Chondrocyte (in vitro differentiated cells): ENCODE measurements at regions not wholly inside any gene's neighbourhood (a gene's known extent, or its start where the extent isn't known, plus 50 kb on each side); places are given as distances from the start of the nearest gene placed in this dataset.
"Not testable (repeated sequence)": the region's sequence is repeated elsewhere in the genome, so short reads cannot be mapped to it uniquely, and the experiment has no call there.

ENCODE experiments used
- DNase-seq: peaks from one replicate; pipeline ENCODE4 v3.0.0; 2021; ENCODE audit warnings: mixed read lengths, low spot score
- H3K27ac Mint-ChIP-seq: one replicate; pipeline ENCODE4 v1.8.0; 2021; ENCODE audit warnings: mild to moderate bottlenecking, moderate library complexity, mixed read lengths; ENCODE audit not compliant: unreplicated experiment
- H3K27me3 Mint-ChIP-seq: 2 replicates; pipeline ENCODE4 v1.8.0; 2021; ENCODE audit warnings: low read depth, mixed read lengths
- H3K36me3 Mint-ChIP-seq: 2 replicates; pipeline ENCODE4 v1.8.0; 2021; ENCODE audit warnings: low read depth, mixed read lengths
- H3K4me1 Mint-ChIP-seq: 2 replicates; pipeline ENCODE4 v1.8.0; 2021; ENCODE audit warnings: low read depth, mild to moderate bottlenecking, mixed read lengths
- H3K4me3 Mint-ChIP-seq: one replicate; pipeline ENCODE4 v1.8.0; 2021; ENCODE audit warnings: mild to moderate bottlenecking, moderate library complexity, mixed read lengths; ENCODE audit not compliant: unreplicated experiment
- H3K9me3 Mint-ChIP-seq: 2 replicates; pipeline ENCODE4 v1.8.0; 2021; ENCODE audit warnings: low read depth, mixed read lengths
- TF ChIP-seq, protein P1 (sequence below): fragments of 200-600 bp; sonication (generic); IDR thresholded peaks from 2 replicates; pipeline ENCODE4 v1.5.0; 2021; ENCODE audit warnings: antibody characterized with exemption, mild to moderate bottlenecking, moderate library complexity

DNA sequence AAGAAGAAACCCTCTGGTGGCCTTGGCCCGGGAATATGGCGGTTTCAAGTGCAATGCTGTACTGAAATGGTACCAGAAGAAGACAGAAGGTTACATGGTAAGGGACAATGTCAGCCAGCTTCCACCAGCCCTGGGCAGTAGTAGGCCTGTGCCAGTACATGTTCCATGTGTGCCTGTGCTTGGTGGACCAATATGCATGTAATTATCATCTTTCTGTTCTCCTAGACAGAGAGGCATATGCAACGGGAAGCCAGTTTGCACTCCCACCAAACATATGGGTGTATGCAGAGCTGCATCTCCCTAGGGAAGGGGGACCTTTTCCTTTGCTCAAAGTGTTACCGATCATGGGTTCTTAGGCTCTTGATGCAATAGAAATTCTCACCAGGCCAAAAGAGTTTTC, 80.9 kb upstream of the ADORA2B start:
- peaks cover 11% of the 10 kb centered on the region for H3K9me3 Mint-ChIP-seq
- H3K27ac Mint-ChIP-seq, H3K4me1 Mint-ChIP-seq, H3K27me3 Mint-ChIP-seq, DNase-seq, H3K36me3 Mint-ChIP-seq, H3K4me3 Mint-ChIP-seq: not testable (repeated sequence)

DNA sequence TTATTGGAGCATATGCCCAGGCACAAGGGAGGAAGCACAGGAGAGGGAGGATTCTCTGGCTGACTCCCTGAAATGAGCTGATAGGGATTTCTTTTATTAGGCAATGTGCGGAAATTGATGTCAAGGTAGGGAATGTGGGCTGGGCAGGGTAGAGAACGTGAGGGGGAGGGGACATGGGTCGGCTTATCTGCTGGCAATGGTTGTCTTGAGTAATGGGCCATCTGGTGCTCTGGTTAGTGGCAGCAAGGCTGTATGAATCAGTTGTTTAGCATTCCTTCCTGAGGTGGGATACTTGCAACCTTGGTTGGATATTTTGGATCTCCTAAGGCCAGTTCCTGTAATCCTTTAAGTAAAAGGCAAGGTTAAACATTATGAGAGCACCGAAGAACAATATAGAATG, 80.5 kb upstream of the ADORA2B start:
- H3K4me3 Mint-ChIP-seq, H3K27me3 Mint-ChIP-seq, H3K36me3 Mint-ChIP-seq: not testable (repeated sequence)

DNA sequence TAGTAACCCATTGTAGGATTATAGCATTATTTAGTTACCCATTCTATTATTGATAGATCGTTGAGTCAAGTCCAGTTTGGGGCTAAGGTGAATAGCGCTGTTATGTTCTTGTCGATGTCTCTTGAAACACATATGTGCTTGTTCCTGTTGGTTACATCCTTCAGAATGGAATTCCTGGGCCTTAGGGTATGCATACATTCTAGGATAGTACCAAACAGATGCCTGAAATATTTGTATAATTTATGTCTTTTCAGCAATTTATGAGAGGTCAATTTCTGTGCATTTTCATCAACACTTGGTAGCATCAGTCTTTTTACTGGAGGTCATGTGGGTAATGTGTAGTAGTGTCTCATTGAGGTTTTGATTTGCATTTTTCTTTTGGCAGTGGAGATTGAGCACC, 78.9 kb upstream of the ADORA2B start:
- H3K9me3 Mint-ChIP-seq, H3K36me3 Mint-ChIP-seq, H3K4me3 Mint-ChIP-seq, H3K4me1 Mint-ChIP-seq, H3K27ac Mint-ChIP-seq, H3K27me3 Mint-ChIP-seq, DNase-seq: not testable (repeated sequence)

More for the DNA sequence above, 80.5 kb upstream of the ADORA2B start:
- not testable (repeated sequence) for H3K27ac Mint-ChIP-seq, H3K4me1 Mint-ChIP-seq, DNase-seq
- peaks cover 11% of the 10 kb centered on the region for H3K9me3 Mint-ChIP-seq

DNA sequence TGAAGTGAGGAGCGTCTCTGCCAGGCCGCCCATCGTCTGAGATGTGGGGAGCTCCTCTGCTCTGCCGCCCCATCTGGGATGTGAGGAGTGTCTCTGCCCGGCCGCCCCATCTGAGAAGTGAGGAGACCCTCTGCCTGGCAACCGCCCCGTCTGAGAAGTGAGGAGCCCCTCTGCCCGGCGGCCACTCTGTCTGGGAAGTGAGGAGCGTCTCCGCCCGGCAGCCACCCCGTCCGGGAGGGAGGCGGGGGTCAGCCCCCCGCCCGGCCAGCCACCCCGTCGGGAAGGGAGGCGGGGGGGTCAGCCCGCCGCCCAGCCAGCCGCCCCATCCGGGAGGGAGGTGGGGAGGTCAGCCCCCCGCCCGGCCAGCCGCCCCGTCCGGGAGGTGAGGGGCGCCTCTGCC, 77.6 kb upstream of the ADORA2B start:
- not testable (repeated sequence) for DNase-seq, H3K4me3 Mint-ChIP-seq, H3K36me3 Mint-ChIP-seq, H3K9me3 Mint-ChIP-seq, H3K4me1 Mint-ChIP-seq, H3K27me3 Mint-ChIP-seq, H3K27ac Mint-ChIP-seq

DNA sequence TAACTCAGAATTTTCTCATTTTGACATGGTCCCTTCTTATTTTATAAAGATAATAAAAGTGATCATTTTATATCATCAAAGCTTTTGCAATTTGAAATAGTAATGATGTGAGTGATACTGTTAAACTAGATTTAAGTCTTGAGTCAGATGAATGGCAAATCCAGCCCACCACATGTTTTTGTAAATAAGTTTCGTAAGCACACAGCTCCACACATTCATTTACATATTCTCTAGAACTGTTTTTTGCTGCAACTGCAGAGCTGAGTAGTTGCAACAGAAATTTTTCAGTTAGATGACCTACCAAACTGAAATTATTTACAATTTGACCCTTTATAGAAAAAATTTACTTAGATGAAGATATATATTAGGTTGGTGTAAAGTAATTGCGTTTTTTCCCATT, 75.1 kb upstream of the ADORA2B start:
- not testable (repeated sequence) for H3K27me3 Mint-ChIP-seq, H3K9me3 Mint-ChIP-seq, H3K4me1 Mint-ChIP-seq, H3K27ac Mint-ChIP-seq, H3K4me3 Mint-ChIP-seq, H3K36me3 Mint-ChIP-seq, DNase-seq

DNA sequence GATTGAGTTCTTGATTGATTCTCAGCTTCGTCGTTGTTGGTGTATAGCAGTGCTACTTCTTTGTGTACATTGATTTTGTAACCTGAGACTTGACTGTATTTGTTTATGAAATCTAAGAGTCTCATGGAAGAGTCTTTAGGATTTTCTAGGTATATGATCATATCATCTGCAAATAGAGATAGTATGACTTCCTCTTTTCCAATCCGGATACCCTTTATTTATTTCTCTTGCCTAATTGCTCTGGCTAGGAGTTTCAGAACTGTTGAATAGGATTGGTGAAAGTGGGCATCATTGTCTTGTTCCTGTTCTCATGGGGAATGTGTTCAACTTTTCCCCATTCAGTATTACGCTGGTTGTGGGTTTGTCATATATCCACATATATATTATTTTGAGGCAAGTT, 72.3 kb upstream of the ADORA2B start:
- H3K36me3 Mint-ChIP-seq, DNase-seq, H3K4me1 Mint-ChIP-seq, H3K27me3 Mint-ChIP-seq, H3K27ac Mint-ChIP-seq, H3K9me3 Mint-ChIP-seq, H3K4me3 Mint-ChIP-seq: not testable (repeated sequence)

DNA sequence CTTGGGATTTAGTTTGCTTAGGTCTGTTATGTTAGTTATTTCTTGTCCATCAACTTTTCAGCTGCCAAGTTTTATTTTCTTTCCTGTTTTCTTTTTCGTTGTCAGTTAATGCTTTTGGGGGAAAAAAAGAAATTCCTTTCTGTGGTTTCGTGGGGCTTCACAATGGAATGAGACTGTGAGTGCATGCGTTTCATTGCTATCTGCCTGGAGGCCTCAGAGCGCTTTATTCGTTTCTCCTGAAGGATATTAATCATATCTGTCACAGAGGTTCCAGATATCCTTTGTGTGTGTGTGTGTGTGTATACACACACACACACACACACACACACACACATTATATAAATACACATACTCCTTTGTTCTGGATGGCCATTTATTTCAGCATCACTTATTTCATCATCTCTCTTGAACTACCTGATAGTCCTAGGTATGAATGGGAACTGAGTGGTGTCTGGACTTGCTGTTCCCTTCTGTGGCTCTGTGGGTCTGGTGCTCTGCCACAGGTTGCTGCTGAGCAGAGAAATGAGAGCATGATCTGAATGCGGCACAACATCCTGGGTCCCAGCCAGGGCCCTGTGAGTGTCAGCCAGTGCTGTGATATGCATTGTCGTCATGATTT, 66.9 kb upstream of the ADORA2B start:
- H3K36me3 Mint-ChIP-seq, H3K27ac Mint-ChIP-seq, H3K9me3 Mint-ChIP-seq, H3K4me3 Mint-ChIP-seq, DNase-seq, H3K27me3 Mint-ChIP-seq: not testable (repeated sequence)
- peaks cover 15% of the 10 kb centered on the region for H3K4me1 Mint-ChIP-seq

DNA sequence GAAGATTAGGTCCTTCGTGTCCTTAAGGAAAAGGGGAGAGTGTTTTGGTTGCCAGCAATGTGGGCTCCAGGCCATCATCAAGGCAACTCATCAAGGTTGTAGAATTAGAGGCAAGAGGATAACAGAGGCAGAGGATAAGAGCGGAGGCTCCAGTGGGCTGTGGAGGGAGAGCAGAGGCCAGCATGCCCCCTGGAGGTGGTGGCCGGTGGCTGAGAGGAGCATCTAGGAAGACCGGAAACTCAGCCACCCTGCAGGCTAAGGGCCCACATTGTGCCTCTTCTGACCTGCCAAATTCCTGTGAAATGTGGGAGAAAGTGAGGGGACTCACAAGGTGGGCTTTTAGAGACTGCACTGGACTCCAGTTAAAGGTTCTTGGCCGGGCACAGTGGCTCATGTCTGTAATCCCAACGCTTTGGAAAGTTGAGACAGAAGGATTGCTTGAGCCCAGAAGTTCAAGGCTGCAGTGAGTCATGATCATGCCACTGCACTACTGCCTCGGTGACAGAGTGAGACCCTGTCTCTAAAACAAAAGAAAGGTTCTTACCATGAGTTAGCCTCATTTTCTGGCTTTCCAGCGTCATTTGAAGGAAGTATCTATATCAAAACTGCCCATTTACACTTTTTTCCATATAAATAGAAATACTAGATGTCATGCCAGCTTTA, 62.7 kb upstream of the ADORA2B start:
- Mint-ChIP-seq H3K9me3 (peaks cover 3% of the 10 kb centered on the region), H3K27ac (no peak overlapping the region), H3K4me3 (no peak overlapping the region), H3K27me3 (no peaks in the 10 kb centered on the region), H3K36me3 (no peaks in the 10 kb centered on the region), H3K4me1 (peaks cover 36% of the 10 kb centered on the region)
- DNase-seq: no peak
- TF ChIP-seq, protein P1, sequence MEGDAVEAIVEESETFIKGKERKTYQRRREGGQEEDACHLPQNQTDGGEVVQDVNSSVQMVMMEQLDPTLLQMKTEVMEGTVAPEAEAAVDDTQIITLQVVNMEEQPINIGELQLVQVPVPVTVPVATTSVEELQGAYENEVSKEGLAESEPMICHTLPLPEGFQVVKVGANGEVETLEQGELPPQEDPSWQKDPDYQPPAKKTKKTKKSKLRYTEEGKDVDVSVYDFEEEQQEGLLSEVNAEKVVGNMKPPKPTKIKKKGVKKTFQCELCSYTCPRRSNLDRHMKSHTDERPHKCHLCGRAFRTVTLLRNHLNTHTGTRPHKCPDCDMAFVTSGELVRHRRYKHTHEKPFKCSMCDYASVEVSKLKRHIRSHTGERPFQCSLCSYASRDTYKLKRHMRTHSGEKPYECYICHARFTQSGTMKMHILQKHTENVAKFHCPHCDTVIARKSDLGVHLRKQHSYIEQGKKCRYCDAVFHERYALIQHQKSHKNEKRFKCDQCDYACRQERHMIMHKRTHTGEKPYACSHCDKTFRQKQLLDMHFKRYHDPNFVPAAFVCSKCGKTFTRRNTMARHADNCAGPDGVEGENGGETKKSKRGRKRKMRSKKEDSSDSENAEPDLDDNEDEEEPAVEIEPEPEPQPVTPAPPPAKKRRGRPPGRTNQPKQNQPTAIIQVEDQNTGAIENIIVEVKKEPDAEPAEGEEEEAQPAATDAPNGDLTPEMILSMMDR: peak; percentile 14

DNA sequence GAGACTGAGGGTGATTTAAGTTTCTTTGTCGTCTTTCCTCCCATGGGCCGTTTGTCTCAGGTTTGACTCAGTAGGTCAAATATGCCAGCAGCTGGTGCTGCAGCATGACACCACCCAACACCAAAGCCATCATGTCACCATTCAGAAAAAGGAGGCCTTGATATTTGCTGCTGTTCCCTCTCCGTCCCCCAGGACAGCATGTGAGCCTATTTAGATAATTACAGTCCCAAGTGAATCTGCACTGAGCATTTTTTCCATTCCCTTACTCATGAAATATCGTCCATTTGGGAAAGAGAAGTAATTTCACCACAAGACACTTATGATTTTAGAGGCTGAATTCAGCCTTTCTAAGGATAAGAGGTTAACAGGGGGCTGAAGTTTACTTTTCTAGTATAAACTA, 62.2 kb upstream of the ADORA2B start:
- H3K9me3 Mint-ChIP-seq: peaks cover 3% of the 10 kb centered on the region
- TF ChIP-seq, protein P1: peak; percentile 22
- no peak overlapping the region for H3K4me3 Mint-ChIP-seq
- H3K36me3 Mint-ChIP-seq: no peaks in the 10 kb centered on the region
- peaks cover 35% of the 10 kb centered on the region for H3K4me1 Mint-ChIP-seq
- no peak for DNase-seq
- H3K27me3 Mint-ChIP-seq: no peaks in the 10 kb centered on the region
- no peak overlapping the region for H3K27ac Mint-ChIP-seq
